Esophagus (tissue), 2 donors: ENCODE measurements at regions not wholly inside any gene's neighbourhood (a gene's known extent, or its start where the extent isn't known, plus 50 kb on each side); places are given as distances from the start of the nearest gene placed in this dataset.

ENCODE experiments used
- H3K27ac ChIP-seq, 2 donors: one replicate each; pipeline ENCODE4 v1.5.1; 2013; ENCODE audit warnings: low read depth in 2 of 2, mild to moderate bottlenecking in 2 of 2, inconsistent platforms in 1 of 2, low read length in 1 of 2, moderate library complexity in 1 of 2
- H3K27me3 ChIP-seq, 2 donors: one replicate each; pipeline ENCODE4 v1.6.1; 2013; ENCODE audit warnings: low read length in 2 of 2, control low read depth in 1 of 2, mild to moderate bottlenecking in 1 of 2; ENCODE audit not compliant: insufficient read depth in 2 of 2, control insufficient read depth in 1 of 2
- H3K36me3 ChIP-seq, 2 donors: one replicate each; pipeline ENCODE4 v1.6.1; 2013; ENCODE audit warnings: low read length in 1 of 2; ENCODE audit not compliant: control insufficient read depth in 2 of 2, insufficient read depth in 2 of 2
- H3K4me1 ChIP-seq, 2 donors: one replicate each; pipeline ENCODE4 v1.6.1; 2013; ENCODE audit warnings: low read length in 1 of 2; ENCODE audit not compliant: control insufficient read depth in 2 of 2, insufficient read depth in 2 of 2
- H3K4me3 ChIP-seq, 2 donors: one replicate each; pipeline ENCODE4 v1.5.1; 2013; ENCODE audit warnings: low read length in 2 of 2, mild to moderate bottlenecking in 2 of 2, low read depth in 1 of 2, moderate library complexity in 1 of 2
- H3K9me3 ChIP-seq, 2 donors: one replicate each; pipeline ENCODE4 v1.6.1; 2013; ENCODE audit warnings: mild to moderate bottlenecking in 2 of 2, low read depth in 1 of 2, low read length in 1 of 2, moderate library complexity in 1 of 2; ENCODE audit not compliant: control insufficient read depth in 2 of 2, insufficient read depth in 1 of 2
- WGBS, 2 donors: extraction: QIAGEN DNeasy Blood & Tissue Kit; methylation state at CpG; one replicate each; pipeline ENCODE4 v1.1.7; 2013; 5-methylcytosine and 5-hydroxymethylcytosine counted together
- donor health status: healthy with polysubstance abuse.
- donor health status: Bipolar disorder and iron deficiency.

DNA sequence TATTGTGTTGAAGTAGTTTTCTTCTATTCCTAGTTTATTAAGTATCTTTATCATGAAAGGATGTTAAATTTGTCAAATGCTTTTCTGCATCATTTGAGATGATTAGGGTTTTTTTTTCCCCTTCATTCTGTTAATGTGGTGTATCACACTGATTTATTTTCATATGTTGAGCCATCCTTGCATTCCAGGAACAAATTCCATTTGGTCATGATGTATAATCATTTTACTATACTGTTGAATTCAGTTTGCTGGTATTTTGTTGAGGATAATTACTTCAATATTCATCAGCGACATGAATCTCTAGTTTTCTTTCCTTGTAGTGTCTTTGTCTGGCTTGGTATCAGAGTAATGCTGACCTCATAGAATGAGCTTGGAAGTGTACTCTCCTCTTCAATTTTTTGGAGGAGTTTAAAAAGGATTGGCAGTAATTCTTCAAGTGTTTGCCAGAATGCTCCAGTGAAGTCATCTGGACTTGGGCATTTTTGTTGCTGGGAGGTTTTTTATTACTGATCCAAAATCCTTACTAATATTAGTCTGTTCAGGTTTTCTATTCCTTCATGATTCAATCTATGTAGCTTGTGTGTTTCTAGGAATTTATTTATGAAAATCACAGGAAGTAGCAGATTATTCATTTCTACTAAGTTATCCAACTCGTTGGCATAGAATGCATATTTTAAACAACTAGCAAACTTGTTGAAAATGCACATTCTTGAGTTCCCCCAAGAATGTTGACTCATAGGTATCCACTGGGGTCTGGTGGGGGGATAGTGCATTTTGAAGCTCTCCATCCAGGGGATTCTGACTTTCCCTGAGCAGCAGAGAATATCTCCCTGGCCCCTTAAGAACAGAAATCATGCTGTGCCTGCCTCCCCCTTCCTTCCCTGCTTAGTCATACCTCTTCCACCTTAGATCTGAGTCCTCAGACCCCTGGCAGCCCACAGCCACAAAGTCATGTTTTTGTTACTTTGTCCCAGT is 187.1 kb downstream of the BMP7 start:
- no peaks in the 10 kb centered on the region for H3K27me3 ChIP-seq
- H3K4me1 ChIP-seq = no peaks in the 10 kb centered on the region
- WGBS, 2 donors = 39 to 64% methylated on average over 2 of the region's 2 CpGs
- no peak overlapping the region for H3K27ac ChIP-seq
- no peak overlapping the region for H3K4me3 ChIP-seq
- H3K9me3 ChIP-seq = peaks cover 0 to 3% of the 10 kb centered on the region in 2 donors
- H3K36me3 ChIP-seq = no peaks in the 10 kb centered on the region

DNA sequence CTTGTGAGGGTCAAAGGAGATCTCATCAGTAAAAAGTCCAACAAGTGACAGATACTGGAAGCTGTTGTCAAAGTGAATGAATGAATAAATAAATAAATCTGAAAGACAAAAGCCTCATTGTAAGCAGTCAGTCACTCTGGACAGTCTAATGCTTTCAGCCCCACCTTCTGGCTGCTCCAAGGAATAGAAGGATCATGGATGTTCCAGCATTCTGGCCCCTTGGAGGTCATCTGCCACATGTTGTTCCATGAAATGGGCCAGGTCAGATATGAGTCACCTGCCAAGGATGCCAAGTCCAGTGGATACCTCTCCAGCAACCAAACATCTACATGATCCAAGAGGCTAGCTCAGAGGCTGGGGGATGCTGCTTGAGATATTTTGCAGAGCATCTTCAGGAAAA is 185.6 kb downstream of the BMP7 start:
- H3K27me3 ChIP-seq = no peaks in the 10 kb centered on the region
- no peaks in the 10 kb centered on the region for H3K36me3 ChIP-seq
- no peaks in the 10 kb centered on the region for H3K4me1 ChIP-seq
- peaks cover 0 to 3% of the 10 kb centered on the region in 2 donors for H3K9me3 ChIP-seq
- no peak overlapping the region for H3K27ac ChIP-seq
- no peak overlapping the region for H3K4me3 ChIP-seq

DNA sequence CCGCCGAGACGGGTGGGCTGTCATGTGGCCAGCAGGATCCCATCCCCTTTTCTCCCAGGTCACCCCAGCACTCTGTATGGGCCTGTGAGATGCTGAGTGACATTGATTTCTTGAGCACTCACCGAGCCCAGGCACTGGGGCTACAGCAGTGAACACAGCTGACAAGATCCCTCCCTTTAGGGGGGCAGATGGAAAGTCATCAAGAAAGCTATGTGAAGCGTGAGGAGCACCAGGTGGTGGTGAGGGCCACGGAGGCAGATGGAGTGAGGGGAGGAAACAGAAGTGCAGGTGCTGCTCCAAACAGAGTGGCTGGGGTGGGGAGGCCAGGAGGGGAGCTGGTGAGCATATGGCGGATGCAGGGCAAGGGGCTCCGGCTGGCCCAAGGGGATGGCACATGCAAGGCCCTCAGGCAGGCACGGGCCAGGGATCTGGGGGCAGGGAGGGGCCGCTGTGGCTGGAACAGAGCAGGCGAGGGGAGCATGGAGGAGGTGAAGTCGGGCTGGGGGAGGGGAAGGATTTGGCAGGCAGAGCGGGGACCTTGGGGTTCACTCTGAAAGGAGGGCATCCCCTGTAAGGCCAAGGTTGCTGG is 184.0 kb downstream of the BMP7 start:
- Histone ChIP-seq H3K36me3 (no peaks in the 10 kb centered on the region), H3K9me3 (no peaks in the 10 kb centered on the region), H3K27ac (no peak overlapping the region), H3K27me3 (no peaks in the 10 kb centered on the region), H3K4me1 (no peaks in the 10 kb centered on the region), H3K4me3 (no peak overlapping the region)
- WGBS, 2 donors = 70 to 78% methylated on average over 13 of the region's 13 CpGs

DNA sequence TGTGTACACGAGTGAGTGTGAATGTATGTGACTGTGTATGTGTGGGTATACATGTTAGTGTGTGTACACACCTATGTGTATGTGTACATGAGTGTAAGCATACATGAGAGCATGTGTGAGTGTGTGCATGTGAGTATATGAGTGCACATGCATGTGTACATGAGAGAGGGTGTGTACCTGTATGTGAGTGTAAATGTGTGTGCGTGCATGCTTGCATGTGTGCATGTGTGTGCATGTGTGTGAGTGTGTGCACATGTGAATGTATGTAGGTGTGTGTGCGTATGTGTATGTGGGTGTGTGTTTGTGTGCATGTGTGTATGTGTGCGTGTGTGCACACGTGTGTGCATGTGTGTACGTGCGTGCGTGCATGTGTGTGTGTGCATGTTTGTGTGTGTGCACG is 183.4 kb downstream of the BMP7 start:
- 89 to 93% methylated on average over 5 to 9 of the region's 9 CpGs for WGBS, 2 donors
- no peaks in the 10 kb centered on the region for H3K36me3 ChIP-seq
- H3K27ac ChIP-seq = no peak overlapping the region
- H3K4me1 ChIP-seq = no peaks in the 10 kb centered on the region
- no peaks in the 10 kb centered on the region for H3K9me3 ChIP-seq
- no peak overlapping the region for H3K4me3 ChIP-seq
- H3K27me3 ChIP-seq = no peaks in the 10 kb centered on the region

DNA sequence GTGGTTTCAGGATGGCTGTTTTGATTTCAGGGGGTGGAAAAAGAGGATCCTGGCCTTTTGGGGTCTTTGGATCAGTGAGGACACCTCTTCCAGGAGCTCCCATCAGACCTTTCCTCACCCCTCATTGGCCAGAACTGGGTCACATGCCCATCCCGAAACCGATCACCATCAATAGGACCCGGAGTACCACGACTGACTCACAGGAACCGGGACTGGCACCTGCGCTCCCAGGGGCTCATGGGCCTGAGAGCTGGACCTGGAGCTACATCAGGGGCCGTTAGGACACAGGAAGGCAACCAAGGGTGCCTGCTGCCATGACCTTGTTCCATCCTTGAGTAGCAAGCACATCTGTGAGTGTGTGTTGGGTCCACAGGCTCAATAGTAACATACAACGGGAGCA is 180.4 kb downstream of the BMP7 start:
- no peak overlapping the region for H3K27ac ChIP-seq
- H3K27me3 ChIP-seq = no peaks in the 10 kb centered on the region
- H3K9me3 ChIP-seq = no peaks in the 10 kb centered on the region
- 87 to 88% methylated on average over 8 of the region's 8 CpGs for WGBS, 2 donors
- peaks cover 0 to 3% of the 10 kb centered on the region in 2 donors for H3K4me1 ChIP-seq
- no peak overlapping the region for H3K4me3 ChIP-seq
- no peaks in the 10 kb centered on the region for H3K36me3 ChIP-seq

DNA sequence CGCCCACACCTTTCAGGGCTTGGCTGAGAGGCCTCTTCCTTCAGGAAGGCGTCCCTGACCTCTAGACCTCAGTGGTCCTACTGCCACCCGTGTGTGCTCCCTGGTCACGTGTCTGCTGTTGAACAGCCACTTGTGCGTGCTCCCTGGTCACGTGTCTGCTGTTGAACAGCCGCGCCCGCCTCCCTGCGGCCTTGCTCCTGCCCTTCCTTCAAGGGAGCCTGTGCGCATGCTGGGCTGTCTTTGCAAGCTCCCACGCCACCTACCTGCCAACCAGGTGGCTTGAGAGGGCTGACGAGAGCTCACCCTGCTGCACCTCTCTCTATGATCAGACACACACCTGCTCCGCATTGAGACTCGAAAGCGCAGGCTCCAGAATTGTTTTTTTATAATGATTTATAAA is 179.3 kb downstream of the BMP7 start:
- Histone ChIP-seq H3K36me3 (no peaks in the 10 kb centered on the region), H3K27ac (no peak overlapping the region), H3K4me1 (peaks cover 0 to 7% of the 10 kb centered on the region in 2 donors), H3K27me3 (no peaks in the 10 kb centered on the region), H3K9me3 (no peaks in the 10 kb centered on the region), H3K4me3 (no peak overlapping the region)
- 54 to 56% methylated on average over 16 of the region's 16 CpGs for WGBS, 2 donors

DNA sequence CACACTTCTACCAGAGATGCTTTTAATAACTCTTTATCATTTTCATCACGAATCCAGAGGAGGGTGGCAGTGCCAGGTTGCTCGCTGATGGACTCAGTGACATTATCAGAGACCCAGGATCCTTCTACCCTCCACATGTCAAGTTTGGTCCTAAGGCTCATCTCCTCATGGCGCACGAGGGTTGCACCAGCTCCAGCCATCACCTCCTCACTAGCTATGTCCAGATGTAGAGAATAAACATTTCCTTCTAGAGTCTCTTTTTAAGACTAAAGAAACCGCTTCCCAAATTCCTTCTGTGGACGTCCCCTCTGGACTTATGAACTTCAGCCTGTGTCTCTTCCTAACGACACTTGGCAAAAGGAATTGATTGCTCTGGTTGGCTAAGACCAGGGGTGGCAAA is 178.7 kb downstream of the BMP7 start:
- no peaks in the 10 kb centered on the region for H3K36me3 ChIP-seq
- 78 to 82% methylated on average over 7 of the region's 7 CpGs for WGBS, 2 donors
- H3K9me3 ChIP-seq = no peaks in the 10 kb centered on the region
- no peak overlapping the region for H3K27ac ChIP-seq
- no peak overlapping the region for H3K4me3 ChIP-seq
- peaks cover 0 to 12% of the 10 kb centered on the region in 2 donors for H3K4me1 ChIP-seq
- H3K27me3 ChIP-seq = no peaks in the 10 kb centered on the region

DNA sequence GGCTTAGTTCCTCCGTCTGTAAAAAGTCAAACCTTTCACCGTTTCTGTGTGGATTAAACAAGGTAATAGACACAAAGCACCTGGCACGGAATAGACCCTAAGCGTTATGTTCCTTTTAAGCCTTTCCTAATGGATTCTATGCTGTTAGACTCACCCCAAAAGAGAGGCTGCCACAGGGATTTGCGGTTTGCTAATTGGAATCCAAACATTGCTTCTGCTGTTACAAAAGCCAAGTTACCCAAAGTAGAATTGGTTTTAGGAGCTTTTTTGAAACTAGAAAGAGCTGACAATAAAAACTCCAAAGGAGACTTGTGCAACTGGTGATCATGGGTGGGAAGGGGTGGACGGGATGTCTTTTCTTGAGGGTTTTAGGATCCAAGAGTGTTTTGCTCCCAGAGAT is 178.0 kb downstream of the BMP7 start:
- Histone ChIP-seq H3K27me3 (no peaks in the 10 kb centered on the region), H3K9me3 (no peaks in the 10 kb centered on the region), H3K27ac (no peak overlapping the region), H3K36me3 (no peaks in the 10 kb centered on the region), H3K4me3 (no peak overlapping the region), H3K4me1 (peaks cover 0 to 12% of the 10 kb centered on the region in 2 donors)
- 42 to 62% methylated on average over 6 of the region's 6 CpGs for WGBS, 2 donors

DNA sequence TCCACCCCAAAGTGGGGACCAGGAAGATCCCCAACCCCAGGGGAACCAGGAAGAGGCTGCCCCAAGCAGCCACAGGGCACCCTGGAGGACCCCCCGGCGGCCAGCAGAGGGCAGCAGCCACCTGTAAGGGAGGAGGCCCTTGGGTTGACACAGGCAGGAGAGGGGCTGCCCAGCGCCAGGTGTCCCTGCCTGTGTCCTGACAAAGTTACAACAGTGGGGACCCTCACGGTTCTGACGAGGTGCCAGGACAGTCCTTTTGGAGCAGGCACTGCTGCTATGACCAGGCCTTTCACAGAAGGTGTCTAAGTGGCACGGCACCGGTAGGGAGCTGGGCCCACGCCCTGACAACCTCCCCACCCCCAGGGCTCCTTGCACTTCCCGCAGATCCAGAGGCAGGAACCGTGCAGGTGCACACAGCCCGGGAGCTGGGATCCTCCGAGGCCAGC is 176.7 kb downstream of the BMP7 start:
- Histone ChIP-seq H3K4me3 (no peak overlapping the region), H3K36me3 (no peaks in the 10 kb centered on the region), H3K4me1 (peaks cover 0 to 12% of the 10 kb centered on the region in 2 donors), H3K27ac (no peak overlapping the region), H3K9me3 (no peaks in the 10 kb centered on the region), H3K27me3 (no peaks in the 10 kb centered on the region)
- 10 to 18% methylated on average over 12 of the region's 12 CpGs for WGBS, 2 donors
